Globus pallidus (tissue), 1 donor: ENCODE measurements at regions not wholly inside any gene's neighbourhood (a gene's known extent, or its start where the extent isn't known, plus 50 kb on each side); places are given as distances from the start of the nearest gene placed in this dataset.
A peak's percentile ranks its signal among the peaks of the same experiment; 100 is the strongest.

ENCODE experiments used
- DNase-seq: peaks from one replicate; pipeline ENCODE4 v3.0.0-alpha.2; 2015; ENCODE audit warnings: low spot score

DNA sequence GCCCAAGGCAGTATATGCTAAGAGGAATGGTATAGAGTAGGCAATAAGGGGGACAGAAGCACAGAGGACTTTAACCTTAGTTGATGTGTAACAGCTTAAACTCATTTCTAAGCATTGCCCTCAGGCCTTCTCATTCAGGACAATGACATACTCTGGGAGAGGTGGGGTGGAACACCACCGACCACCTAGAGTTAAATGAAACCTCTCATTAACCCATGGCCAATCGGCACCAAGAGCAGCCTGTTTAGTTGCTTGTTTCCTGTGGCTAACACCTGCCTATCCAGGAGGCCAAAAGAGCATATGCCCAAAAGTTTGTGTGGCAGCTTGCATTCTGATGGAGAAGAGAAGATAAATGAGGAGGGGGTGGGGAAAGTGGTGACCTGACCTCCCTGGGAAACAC lies 50.0 kb downstream of the PABIR2 start:
- no peak for DNase-seq

GRCh38 chrX:134746410-134746785 lies 50.6 kb downstream of the PABIR2 start:
- no peak for DNase-seq

GRCh38 chrX:134745636-134746409 lies 51.2 kb downstream of the PABIR2 start:
- peak; percentile 23 for DNase-seq

GRCh38 chrX:134743091-134743490 lies 53.9 kb downstream of the PABIR2 start:
- no peak for DNase-seq

- DNase-seq: no peak
Observed at GRCh38 chrX:134742573-134742972, 54.4 kb downstream of the PABIR2 start.

DNA sequence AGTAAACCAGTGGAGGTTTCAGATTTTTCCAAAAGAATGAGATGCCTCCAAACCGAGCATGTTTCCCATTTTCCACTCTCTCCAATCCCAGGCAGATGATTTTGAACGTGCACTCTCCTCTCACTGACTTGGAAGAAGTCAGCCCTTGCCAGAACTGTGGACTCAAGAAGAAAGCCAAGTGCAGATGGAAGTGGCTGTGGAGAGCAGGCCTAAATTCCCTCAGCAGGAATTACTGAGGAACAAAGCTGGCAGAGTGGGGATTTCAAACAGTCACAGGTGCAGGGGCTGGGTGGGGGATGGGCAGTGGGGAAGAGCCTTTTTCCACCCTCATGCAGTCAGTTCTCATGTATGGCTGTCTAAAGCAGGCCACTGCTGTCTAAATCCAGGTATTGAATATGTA lies 55.3 kb downstream of the PABIR2 start:
- DNase-seq: no peak

DNA sequence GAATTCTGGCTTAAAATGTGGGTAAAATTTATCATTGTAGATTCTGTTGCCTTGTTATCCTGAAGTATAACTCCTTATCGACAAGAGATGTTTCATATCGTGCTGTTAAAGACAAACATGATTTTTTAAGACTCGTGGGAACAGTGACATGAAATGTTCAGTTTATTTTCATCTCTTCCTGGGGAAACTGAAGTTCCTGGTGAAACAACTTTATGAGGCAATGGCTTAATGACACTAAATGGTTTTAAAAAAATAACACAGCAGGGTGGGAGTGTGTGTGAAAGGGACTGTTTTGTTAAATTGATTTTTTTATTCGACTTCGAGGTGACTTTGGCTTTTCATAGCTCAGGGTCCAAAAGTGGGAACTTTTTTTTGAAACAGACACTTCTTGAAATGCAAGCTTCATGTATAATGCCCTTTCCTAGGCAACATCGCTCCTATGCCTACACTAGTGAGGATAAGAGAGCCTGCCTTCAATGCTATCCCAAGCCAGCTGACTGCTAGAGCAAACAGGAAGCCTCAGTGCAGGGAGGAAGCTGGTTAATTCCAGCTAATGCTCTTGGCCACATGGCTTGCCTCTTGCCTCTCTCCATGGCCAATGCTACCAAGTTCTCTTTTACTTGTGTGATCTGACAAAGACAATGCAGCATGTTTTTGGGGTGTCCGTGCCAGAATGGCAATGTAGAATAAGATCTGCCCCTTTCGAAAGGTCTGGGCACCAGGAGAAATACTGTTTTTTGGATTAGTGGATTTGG lies 57.8 kb downstream of the PABIR2 start:
- no peak for DNase-seq

GRCh38 chrX:134738445-134738844 lies 58.6 kb downstream of the PABIR2 start:
- DNase-seq: no peak

DNA sequence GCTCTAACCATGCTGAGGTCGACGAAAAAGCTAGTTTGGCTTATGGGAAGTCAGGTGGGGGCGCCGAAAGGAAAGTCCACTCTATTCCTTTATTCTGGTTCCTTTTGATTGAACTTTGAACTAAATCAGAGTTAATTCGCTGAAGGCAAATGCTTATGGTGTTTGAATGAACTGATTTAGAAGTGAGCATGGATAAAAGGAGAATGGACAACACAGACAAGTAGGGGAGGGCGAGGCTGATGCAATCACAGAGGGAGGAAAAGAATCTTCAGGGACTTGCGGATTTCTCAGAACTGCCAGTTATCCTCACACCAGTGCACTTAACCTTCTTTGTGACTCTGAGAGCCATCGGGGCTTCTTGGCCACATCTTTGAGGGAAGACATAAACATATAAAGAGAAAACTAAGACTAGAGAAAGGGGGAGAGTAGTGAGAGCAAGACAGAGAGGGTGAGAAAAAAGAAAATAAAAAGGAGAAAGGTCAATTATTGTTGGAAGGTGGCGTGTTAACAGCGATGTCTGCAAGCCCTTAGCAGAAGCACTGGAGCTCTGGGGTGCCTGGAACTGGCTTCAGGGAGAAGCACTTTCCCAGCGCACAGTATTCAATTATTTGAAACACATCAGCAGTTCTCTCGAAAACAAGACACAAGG lies 59.2 kb downstream of the PABIR2 start:
- DNase-seq: no peak

DNA sequence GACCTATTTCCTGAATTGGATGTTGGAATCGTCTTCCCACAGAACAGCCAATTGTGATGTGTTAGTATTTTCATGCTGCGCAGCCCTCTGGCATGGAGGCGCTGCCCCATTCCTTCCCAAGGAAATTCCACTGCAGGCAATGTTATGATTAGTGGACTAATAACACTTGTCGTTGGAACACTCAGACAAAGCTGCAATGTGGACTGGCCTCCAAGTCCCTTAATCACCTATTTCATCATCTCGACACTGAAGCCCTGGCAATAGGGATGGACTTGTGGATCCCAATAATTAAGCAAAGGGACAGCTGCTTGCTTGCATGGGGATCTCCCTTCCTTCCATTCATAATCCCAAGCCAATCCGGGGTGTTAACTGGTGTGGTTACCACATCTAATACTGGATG lies 59.9 kb downstream of the PABIR2 start:
- DNase-seq: no peak

DNA sequence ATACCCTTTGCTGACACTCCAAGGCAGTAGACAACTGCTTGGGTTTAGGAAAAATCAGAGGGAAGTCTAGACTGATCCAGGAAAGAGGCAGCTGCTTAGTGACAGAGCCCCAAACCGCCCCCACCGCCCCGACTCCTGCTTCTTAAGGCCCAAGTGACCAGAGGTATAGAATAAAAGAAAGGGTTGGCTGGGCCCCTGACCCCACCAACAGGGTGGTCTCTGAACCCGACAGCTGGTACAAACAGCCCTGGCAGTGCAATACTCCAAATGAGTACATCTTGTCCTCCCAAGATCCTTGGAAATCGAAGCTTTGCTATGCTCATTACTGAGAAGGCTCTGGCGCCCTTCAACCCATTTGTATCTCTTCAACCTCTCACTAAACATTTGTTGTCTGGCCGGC lies 60.6 kb downstream of the PABIR2 start:
- DNase-seq: no peak

GRCh38 chrX:134735015-134735414 lies 62.0 kb downstream of the PABIR2 start:
- DNase-seq: no peak

GRCh38 chrX:134734466-134734952 lies 62.5 kb downstream of the PABIR2 start:
- no peak for DNase-seq

DNA sequence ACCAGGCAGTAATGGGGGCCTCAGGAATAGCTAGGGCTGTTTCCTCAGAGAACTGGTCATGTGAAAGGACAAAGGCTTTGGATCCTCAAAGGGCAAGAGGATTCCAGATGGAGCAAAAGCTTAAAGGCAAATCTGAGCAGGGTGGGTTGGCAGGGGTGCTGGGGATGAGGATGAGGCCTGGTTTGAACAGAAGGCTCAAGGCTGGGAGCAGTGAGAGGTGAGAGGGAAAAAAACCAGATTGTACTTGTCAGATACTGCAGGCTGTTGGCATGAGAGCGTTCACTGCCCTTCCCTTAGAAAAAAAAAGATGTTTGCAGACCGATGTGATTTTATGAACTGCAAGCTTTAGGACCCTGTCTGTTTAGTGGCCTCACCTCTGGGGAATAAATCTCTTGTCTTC lies 63.4 kb downstream of the PABIR2 start:
- no peak for DNase-seq

- no peak for DNase-seq
Observed at GRCh38 chrX:134732676-134733075, 64.3 kb downstream of the PABIR2 start.

DNA sequence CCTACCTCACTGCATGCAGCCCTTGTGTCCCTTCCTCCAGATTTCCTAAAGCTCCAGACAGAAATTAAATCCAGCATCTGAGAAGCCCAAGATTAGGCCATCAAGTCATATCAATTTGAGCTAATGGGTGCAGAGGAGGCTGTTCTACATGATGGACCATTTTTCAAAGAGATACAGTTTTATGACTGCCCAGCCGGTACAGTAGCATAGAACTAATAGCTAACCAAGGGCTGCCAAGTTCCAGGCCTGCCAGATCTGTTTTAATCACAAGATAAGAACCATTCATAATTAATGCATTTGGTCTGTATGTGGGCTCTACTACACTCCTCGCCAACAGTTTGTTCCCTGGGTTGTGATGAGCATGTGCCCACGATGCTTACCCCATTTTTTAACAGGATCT lies 64.9 kb downstream of the PABIR2 start:
- no peak for DNase-seq

DNA sequence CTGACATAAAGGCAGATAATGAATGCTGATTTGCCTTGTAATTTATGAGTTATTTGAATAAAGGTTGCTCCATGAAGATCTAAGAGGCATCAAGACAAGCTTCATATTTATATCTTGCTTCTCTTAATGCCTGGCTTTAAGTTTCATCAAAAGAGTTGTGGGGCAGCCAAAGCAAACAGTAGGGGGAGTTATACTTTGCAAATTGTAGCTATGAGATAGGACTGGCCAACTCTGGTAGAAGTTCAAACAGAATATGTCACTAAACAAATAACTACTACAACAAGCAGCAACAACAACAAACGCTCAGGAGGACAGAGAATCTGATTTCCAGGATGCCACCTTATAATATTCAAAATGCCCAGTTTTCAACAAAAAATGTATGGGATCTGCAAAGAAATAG lies 69.1 kb upstream of the PLAC1 start:
- DNase-seq: no peak

GRCh38 chrX:134725103-134725690 lies 66.9 kb upstream of the PLAC1 start:
- no peak for DNase-seq

DNA sequence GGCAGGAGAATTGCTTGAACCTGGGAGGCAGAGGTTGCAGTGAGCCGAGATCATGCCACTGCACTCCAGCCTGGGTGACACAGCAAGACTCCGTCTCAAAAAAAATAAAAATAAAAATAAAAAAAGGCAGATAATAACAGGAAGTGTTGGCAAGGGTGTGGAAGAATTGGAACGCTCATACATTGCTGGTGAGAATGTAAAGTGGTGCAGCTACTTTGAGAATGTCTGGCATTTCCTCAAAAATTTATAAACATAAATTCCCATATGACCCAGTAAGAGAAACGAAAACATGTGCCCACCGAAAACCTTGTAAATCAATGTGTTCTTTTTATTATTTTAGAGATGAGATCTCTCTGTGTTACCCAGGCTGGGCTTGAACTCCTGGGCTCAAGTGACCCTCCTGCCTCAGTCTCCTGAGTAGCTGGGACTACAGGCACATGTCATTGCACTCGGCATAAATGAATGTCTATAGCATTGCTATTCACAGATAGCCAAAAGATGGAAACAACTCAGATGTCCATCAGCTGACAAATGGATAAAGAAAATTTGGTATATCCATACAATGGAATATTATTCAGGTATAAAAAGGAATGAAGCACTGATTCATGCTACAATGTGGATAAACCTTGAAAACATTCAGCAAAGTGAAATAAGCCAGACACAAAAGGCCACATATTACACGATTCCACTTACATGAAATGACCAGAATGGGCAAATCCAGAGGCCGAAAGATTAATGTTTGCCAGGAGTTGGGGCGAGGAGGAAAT lies 63.7 kb upstream of the PLAC1 start:
- no peak for DNase-seq

DNA sequence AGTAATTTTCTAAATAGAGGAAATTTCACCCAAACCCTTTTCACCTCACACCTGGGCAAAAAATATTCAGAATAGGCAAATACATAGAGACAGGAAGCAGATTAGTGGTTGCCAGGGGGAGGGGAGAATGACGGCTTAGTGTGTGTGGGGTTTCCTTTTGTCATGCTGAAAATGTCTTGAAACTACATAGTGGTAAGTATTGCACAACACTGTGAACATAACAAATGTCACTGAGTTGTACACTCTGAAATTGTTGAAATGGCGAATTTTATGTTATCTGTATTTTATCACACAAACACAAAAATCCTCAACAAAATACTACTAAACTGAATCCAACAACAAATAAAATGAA lies 60.7 kb upstream of the PLAC1 start:
- no peak for DNase-seq

- no peak for DNase-seq
Observed at GRCh38 chrX:134718105-134718965, 60.1 kb upstream of the PLAC1 start.
